ENCODE measurements at regions not wholly inside any gene's neighbourhood (a gene's known extent, or its start where the extent isn't known, plus 50 kb on each side); places are given as distances from the start of the nearest gene placed in this dataset.

- TF ChIP-seq TEAD4 (IDR thresholded peaks at IDR 0.05; ENCODE audit: low read depth, low read length) (no peak), TAF7 (optimal IDR thresholded peaks at IDR 0.05; ENCODE audit: borderline replicate concordance, low read depth, low read length) (no peak)
These were observed 62.4 kb downstream of the RTP4 start (continued) for GRCh38 chr3:187430576-187430975.

Data from H1 (cell line).